ENCODE measurements at regions not wholly inside any gene's neighbourhood (a gene's known extent, or its start where the extent isn't known, plus 50 kb on each side); places are given as distances from the start of the nearest gene placed in this dataset.
"Not testable (repeated sequence)": the region's sequence is repeated elsewhere in the genome, so short reads cannot be mapped to it uniquely, and the experiment has no call there.

- DNase-seq, result no peak
Measured at GRCh38 chr14:39614297-39614923, 182.2 kb upstream of the FBXO33 start.

- no peak for DNase-seq
Measured at GRCh38 chr14:39609119-39609518, 176.9 kb upstream of the FBXO33 start.

DNA sequence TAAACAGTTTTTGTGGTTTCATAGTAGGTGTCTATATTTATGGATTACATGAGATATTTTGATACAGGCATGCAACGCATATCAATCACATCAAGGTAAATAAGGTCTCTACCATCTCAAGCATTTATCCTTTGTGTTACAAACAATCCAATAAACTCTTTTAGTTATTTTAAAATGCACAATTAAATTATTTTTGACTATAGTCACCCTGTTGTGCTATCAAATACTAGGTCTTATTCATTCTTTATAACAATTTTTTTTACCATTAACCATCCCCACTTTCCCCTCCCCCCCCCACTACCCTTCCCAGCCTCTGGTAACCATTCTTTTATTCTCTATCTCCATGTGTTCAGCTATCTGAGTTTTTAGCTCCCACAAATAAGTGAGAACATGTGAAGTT, 175.7 kb upstream of the FBXO33 start:
- DNase-seq, result no peak

DNA sequence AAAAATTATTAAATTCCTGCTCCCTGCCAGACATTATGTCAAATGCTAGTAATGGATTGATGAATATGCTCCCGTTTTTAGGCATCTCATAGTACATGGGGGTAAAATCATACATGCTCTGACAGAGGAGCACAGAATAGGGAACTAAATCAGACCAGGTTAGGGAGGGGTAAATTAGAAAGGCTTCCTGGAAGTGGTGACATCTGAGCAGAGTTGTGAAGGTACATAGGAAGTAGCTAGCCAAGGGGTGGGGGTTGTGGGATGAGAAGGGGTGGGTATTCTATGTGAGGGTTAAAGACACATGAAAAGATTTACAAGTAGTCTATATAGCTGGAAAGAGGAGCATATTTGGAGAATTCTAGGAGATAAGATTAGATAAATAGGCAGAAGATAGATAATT, 171.7 kb upstream of the FBXO33 start:
- no peak for DNase-seq

GRCh38 chr14:39593377-39593776, 161.1 kb upstream of the FBXO33 start:
- DNase-seq, result no peak

- DNase-seq, result no peak
Measured at GRCh38 chr14:39592116-39592789, 160.0 kb upstream of the FBXO33 start.

GRCh38 chr14:39589882-39590281, 157.6 kb upstream of the FBXO33 start:
- DNase-seq, result not testable (repeated sequence)

DNA sequence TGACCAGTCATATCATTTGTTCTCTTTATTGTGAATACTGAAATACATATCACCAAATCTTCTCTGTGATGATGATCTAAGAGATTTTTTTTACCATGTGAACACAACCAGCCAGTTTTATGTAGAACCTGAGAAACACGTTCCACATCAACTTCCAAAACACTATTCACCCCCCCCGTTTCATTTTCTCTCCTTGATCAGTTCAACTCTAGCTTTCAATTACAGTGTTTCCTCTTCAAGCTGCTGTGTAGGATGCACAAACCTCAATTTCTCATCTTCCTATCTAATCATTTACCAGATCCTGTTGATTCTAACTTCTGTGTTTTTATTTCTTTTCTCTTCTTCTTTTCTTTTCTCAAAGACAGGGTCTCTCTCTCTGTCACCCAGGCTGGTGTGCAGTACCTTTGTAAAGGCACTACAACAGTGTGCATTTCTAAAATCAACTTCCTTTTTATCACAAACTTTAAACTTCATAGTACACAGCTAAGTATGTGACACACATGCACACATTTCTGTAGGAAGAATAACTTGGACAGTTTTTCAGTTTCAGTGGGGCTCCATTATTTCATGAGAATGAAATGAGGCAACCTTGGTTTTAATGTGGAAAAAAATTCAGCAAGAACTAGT, 149.9 kb upstream of the FBXO33 start:
- no peak for DNase-seq

GRCh38 chr14:39581474-39581873, 149.2 kb upstream of the FBXO33 start:
- no peak for DNase-seq

GRCh38 chr14:39580696-39581095, 148.5 kb upstream of the FBXO33 start:
- no peak for DNase-seq

DNA sequence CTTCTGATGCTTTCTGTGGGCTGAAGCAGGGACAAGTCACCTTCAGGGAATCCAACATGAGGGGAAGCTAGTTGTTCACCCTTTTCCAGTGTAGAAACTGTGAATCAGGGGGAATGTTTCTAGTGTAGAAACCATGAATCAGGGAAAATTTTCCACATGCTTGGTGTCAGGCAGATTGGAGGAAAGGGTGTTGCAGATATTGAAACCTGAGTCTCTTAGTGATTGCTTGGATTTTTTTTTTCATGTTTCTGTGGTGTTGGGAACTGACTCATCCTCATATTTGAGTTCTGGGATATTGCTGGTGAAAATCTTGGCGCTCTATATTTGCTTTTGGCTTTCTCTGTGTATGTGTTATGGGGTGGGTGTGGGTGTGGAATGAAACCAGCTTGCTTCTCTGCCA, 144.5 kb upstream of the FBXO33 start:
- DNase-seq, result no peak

DNA sequence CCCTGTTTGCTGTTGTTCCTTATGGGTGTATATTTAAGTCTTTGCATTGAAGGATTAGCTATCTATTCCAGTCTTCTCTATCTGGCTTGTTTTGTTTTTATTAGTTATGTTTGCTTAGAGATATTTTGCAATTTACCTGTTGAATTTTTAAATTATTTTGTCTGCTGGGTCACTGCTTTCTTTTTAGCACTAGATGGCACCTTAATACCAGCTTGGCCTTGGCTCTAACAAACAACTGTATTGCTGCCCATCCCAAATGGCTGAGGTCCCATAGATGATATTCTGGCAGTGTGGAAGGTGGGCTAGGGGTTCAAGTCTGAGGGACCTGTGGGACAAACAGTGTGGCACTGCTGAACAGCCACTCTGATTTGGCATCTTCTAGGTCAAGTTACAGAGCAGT, 144.0 kb upstream of the FBXO33 start:
- DNase-seq, result no peak

- no peak for DNase-seq
Measured at GRCh38 chr14:39568809-39569538, 136.7 kb upstream of the FBXO33 start.

DNA sequence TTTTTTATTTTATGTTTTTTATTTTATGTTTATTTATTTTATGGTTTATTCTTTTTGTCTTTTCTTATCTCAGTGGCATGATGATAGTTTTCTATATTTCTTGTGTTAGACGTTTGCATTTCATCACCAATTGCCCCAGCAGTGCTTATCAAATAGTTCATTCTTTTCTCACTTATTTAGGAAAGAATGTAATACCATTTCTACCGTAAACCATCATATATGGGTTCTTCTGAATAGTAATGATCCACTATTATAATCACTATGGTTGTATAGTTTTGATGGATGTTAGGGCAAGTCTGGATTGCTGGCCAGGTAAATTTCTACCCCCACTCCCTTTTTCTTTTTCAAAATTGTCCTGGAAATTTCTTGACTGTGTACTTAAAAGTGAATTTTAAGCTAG, 134.6 kb upstream of the FBXO33 start:
- DNase-seq, result no peak

- no peak for DNase-seq
Measured at GRCh38 chr14:39563361-39563760, 131.1 kb upstream of the FBXO33 start.

- DNase-seq, result no peak
Measured at GRCh38 chr14:39562175-39562574, 129.9 kb upstream of the FBXO33 start.

GRCh38 chr14:39558525-39558924, 126.3 kb upstream of the FBXO33 start:
- no peak for DNase-seq

GRCh38 chr14:39555749-39556148, 123.5 kb upstream of the FBXO33 start:
- DNase-seq, result no peak

- DNase-seq, result no peak
Measured at GRCh38 chr14:39554576-39554975, 122.3 kb upstream of the FBXO33 start.

DNA sequence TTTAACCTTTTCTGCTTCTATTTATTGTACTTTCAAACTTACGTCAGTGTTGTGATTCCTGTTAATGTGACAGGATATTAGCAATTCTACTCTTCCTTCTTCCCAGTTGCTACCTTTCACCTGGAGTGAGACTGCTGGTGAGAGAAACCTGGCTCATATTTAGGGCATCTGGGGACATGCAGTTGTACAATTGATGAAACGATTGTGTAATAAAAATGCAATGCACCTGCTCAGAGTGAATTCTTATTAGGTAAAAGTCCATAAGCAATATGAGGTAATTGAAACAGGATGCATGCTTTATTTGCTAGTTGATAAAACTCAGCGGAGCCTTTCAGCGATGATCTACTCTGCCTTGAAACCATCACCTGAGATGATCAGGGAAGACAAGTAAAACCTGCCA, 116.1 kb upstream of the FBXO33 start:
- DNase-seq, result no peak

GRCh38 chr14:39547845-39548244, 115.6 kb upstream of the FBXO33 start:
- no peak for DNase-seq

DNA sequence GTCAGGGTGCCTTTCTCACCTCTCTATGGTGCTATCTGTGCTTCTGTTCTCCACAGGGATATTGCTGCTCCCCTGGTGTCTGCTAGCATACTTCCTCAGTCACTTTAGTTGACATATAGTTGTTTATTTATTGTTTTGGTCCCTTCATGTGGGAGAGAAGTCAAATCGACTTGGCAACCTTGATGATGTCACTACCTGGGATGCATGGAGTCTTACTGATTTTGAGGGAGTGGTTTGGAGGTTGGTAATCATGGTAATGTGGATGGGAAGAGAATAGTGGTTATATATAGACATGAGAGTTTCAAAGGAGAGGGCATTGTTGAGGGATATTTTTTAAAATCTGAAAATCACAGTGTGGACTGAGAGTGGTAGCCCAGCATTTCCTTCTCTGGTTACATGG, 73.6 kb upstream of the FBXO33 start:
- no peak for DNase-seq

GRCh38 chr14:39500253-39500652, 68.0 kb upstream of the FBXO33 start:
- DNase-seq, result no peak

- DNase-seq, result no peak
Measured at GRCh38 chr14:39499514-39499913, 67.3 kb upstream of the FBXO33 start.

All from inflammatory macrophage treated with lipopolysaccharide for 1 hour (primary cell).